Panc1 (cell line): ENCODE measurements at regions not wholly inside any gene's neighbourhood (a gene's known extent, or its start where the extent isn't known, plus 50 kb on each side); places are given as distances from the start of the nearest gene placed in this dataset.

Source experiments
- ATAC-seq: fragments of 200-7000 bp; cut with Tn5 transposase; 2 replicates; pipeline ENCODE4 v1.9.1; 2020; ENCODE audit warnings: mild to moderate bottlenecking, moderate library complexity
- BruUV-seq: library from RNA; stranded (reverse); fragments of 400-500 nt; replicated peaks from 2 replicates; lab custom pipeline; 2021; lab: Mats Ljungman, UMichigan
- CTCF ChIA-PET: fragments of 300-600 bp; sonication (Branson Sonifier 250); formaldehyde crosslinking; loops from one replicate; lab custom pipeline; 2022; ENCODE audit warnings: antibody characterized with exemption; lab: Charles Lee
- POLR2A ChIA-PET: fragments of 300-600 bp; sonication (Branson Sonifier 250); formaldehyde crosslinking; loops from one replicate; lab custom pipeline; 2022; ENCODE audit warnings: antibody characterized with exemption; lab: Charles Lee
- DNase-seq: peaks from one replicate; pipeline ENCODE4 v3.0.0-alpha.2; 2010; ENCODE audit warnings: low read depth, low spot score
- H3K27ac ChIP-seq: 2 replicates; pipeline ENCODE4 v1.5.1; 2011; ENCODE audit warnings: mild to moderate bottlenecking, low read length, inconsistent platforms
- H3K27me3 ChIP-seq: fragments of 200-500 bp; sonication (Bioruptor generic); 2 replicates; pipeline ENCODE4 v1.6.0; 2014; ENCODE audit warnings: low read length, inconsistent platforms; ENCODE audit not compliant: control insufficient read depth, insufficient read depth
- H3K36me3 ChIP-seq: fragments of 200-500 bp; sonication (Bioruptor generic); 2 replicates; pipeline ENCODE4 v1.5.1; 2014; ENCODE audit warnings: inconsistent platforms, mild to moderate bottlenecking, low read length, moderate library complexity; ENCODE audit not compliant: control insufficient read depth, insufficient read depth
- H3K4me1 ChIP-seq: 2 replicates; pipeline ENCODE4 v1.5.1; 2011; ENCODE audit warnings: inconsistent platforms, mild to moderate bottlenecking, low read length, moderate library complexity; ENCODE audit not compliant: control insufficient read depth, insufficient read depth
- H3K4me3 ChIP-seq, 2 experiments: 2 replicates each; pipeline ENCODE4 v1.5.1; 2011 to 2012; ENCODE audit warnings: low read depth in 2 of 2, low read length in 2 of 2, mild to moderate bottlenecking in 2 of 2, inconsistent platforms in 1 of 2, moderate library complexity in 1 of 2
- H3K9me3 ChIP-seq: fragments of 200-500 bp; sonication (Bioruptor generic); 2 replicates; pipeline ENCODE4 v1.5.1; 2014; ENCODE audit warnings: low read depth, mild to moderate bottlenecking, inconsistent platforms, low read length, moderate library complexity; ENCODE audit not compliant: control insufficient read depth, insufficient read depth
- CTCF ChIP-seq: fragments of 450-650 bp; IDR thresholded peaks from 2 replicates; pipeline ENCODE4 v1.5.1; 2017; ENCODE audit warnings: mild to moderate bottlenecking
- POLR2AphosphoS5 ChIP-seq: IDR thresholded peaks from 2 replicates; pipeline ENCODE4 v1.6.1; 2012; ENCODE audit warnings: mild to moderate bottlenecking, low read depth, low read length, moderate library complexity
- REST ChIP-seq, 2 experiments: IDR thresholded peaks; 2 replicates each; pipeline ENCODE4 v1.6.1; 2011 to 2012; ENCODE audit warnings: low read depth in 2 of 2, control low read depth in 1 of 2, low read length in 1 of 2, mild to moderate bottlenecking in 1 of 2, moderate library complexity in 1 of 2; ENCODE audit not compliant: insufficient read depth in 1 of 2
- SIN3A ChIP-seq: IDR thresholded peaks from 2 replicates; pipeline ENCODE4 v1.6.1; 2012; ENCODE audit warnings: low read depth, mild to moderate bottlenecking, low read length, moderate library complexity, borderline replicate concordance; ENCODE audit not compliant: insufficient read depth
- TCF7L2 ChIP-seq: IDR thresholded peaks from 2 replicates; pipeline ENCODE4 v1.6.1; 2011; ENCODE audit warnings: mild to moderate bottlenecking, low read depth, low read length, inconsistent platforms
- in situ Hi-C: cut with HindIII; loops from 2 replicates; pipeline ENCODE4 v1.10.0; 2016; ENCODE audit warnings: low sequenced_read_pairs, low pct_unique_long_range_greater_than_20kb
- intact Hi-C: fragments of 100-400 bp; cut with micrococcal nuclease; formaldehyde crosslinking; loops from one replicate; pipeline ENCODE4 v1.10.0; 2022; ENCODE audit not compliant: unreplicated experiment

- Histone ChIP-seq H3K36me3 (no peaks in the 10 kb centered on the region), H3K4me3 (no peak overlapping the region), H3K27ac (no peak overlapping the region), H3K27me3 (no peaks in the 10 kb centered on the region), H3K9me3 (no peaks in the 10 kb centered on the region), H3K4me1 (no peaks in the 10 kb centered on the region)
- ChIA-PET CTCF (no interaction called here), POLR2A (no interaction called here)
- no TSS peak for BruUV-seq
- in situ Hi-C loops (no loop called here), intact Hi-C loops (no loop called here)
- ATAC-seq (no peak), DNase-seq (no peak)
- TF ChIP-seq CTCF (no peak), POLR2AphosphoS5 (no peak)
Measured at GRCh38 chrX:10099411-10099810, 57.4 kb upstream of the CLCN4 start.

GRCh38 chrX:10101269-10101668, 55.5 kb upstream of the CLCN4 start:
- BruUV-seq, result no TSS peak
- intact Hi-C loops, result no loop called here
- H3K27me3 ChIP-seq, result no peaks in the 10 kb centered on the region
- H3K4me3 ChIP-seq, result no peak overlapping the region
- H3K27ac ChIP-seq, result no peak overlapping the region
- POLR2A ChIA-PET, result no interaction called here
- H3K36me3 ChIP-seq, result no peaks in the 10 kb centered on the region
- in situ Hi-C loops, result no loop called here
- H3K4me1 ChIP-seq, result no peaks in the 10 kb centered on the region
- DNase-seq, result no peak
- TF ChIP-seq REST (IDR thresholded peaks at IDR 0.05; ENCODE audit: insufficient read depth in 1 of 2, low read depth in 2 of 2, low read length in 1 of 2) (no peak), CTCF (no peak), POLR2AphosphoS5 (no peak), SIN3A (no peak), TCF7L2 (no peak)
- ATAC-seq, result no peak
- CTCF ChIA-PET, result no interaction called here
- H3K9me3 ChIP-seq, result no peaks in the 10 kb centered on the region
